ENCODE measurements at regions not wholly inside any gene's neighbourhood (a gene's known extent, or its start where the extent isn't known, plus 50 kb on each side); places are given as distances from the start of the nearest gene placed in this dataset.
"Not testable (repeated sequence)": the region's sequence is repeated elsewhere in the genome, so short reads cannot be mapped to it uniquely, and the experiment has no call there.

GRCh38 chrX:30111431-30111830 is 103.9 kb upstream of the MAGEB2 start:
- H3K9ac ChIP-seq, result no peak overlapping the region
- H3K4me1 ChIP-seq, result peaks cover 0 to 5% (median 0%) of the 10 kb centered on the region in 10 experiments; a peak in 1 of 20 replicates
- H3K27ac ChIP-seq, result no peak overlapping the region
- H4K20me1 ChIP-seq, result no peaks in the 10 kb centered on the region
- 0 out of 22 replicates have a peak, but pooled peaks cover 0 to 3% (median 0%) of the 10 kb centered on the region in 11 experiments for H3K9me3 ChIP-seq (replicated peaks in 1 of 11)
- TF ChIP-seq Cebpa-rat (IDR thresholded peaks at IDR 0.05), result no peak
- no peaks in the 10 kb centered on the region for H3K36me3 ChIP-seq
- H3K4me2 ChIP-seq, result no peak overlapping the region
- no peak overlapping the region for H3K4me3 ChIP-seq
- H3K27me3 ChIP-seq, result no peaks in the 10 kb centered on the region

- Histone ChIP-seq H3K27ac (no peak overlapping the region), H3K36me3 (no peaks in the 10 kb centered on the region), H3K4me2 (no peak overlapping the region), H4K20me1 (no peaks in the 10 kb centered on the region), H3K4me3 (no peak overlapping the region), H3K9me3 (replicated peaks in 1 of 11) (no peaks in the 10 kb centered on the region), H3K9ac (no peak overlapping the region), H3K27me3 (no peaks in the 10 kb centered on the region), H3K4me1 (no peaks in the 10 kb centered on the region)
- TF ChIP-seq Cebpa-rat (IDR thresholded peaks at IDR 0.05), result no peak
Measured at GRCh38 chrX:30141966-30142365, 73.4 kb upstream of the MAGEB2 start.

DNA sequence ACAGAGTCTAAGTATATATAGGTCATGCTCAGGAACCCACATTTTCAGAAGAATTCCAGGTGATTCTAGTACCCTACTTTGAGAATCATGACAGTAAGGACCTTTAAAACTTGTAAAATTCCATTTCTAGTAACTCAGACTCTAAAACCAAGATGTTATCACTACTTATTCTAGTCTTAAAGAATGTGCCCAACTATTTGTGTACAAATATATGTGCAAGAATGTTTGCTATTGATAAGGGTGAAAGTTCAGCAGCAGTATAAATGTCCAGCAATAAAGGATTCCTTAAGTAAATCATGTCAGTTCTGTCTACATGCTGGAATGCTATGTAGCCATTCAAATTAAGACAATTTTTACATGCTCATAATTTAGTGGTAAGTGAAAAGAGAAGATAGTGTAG is 71.1 kb upstream of the MAGEB2 start:
- H3K27me3 ChIP-seq, result no peaks in the 10 kb centered on the region
- no peak overlapping the region for H3K27ac ChIP-seq
- no peak overlapping the region for H3K9ac ChIP-seq
- no peaks in the 10 kb centered on the region for H3K36me3 ChIP-seq
- H3K4me2 ChIP-seq, result no peak overlapping the region
- no peaks in the 10 kb centered on the region for H3K9me3 ChIP-seq (replicated peaks in 1 of 11)
- H3K4me1 ChIP-seq, result no peaks in the 10 kb centered on the region
- H3K4me3 ChIP-seq, result no peak overlapping the region
- no peaks in the 10 kb centered on the region for H4K20me1 ChIP-seq
- TF ChIP-seq Cebpa-rat (IDR thresholded peaks at IDR 0.05), result no peak

- H3K4me2 ChIP-seq, result no peak overlapping the region
- H3K27me3 ChIP-seq, result no peaks in the 10 kb centered on the region
- H3K4me1 ChIP-seq, result no peaks in the 10 kb centered on the region
- H3K27ac ChIP-seq, result no peak overlapping the region
- no peaks in the 10 kb centered on the region for H3K36me3 ChIP-seq
- H3K9me3 ChIP-seq (replicated peaks in 1 of 11), result no peaks in the 10 kb centered on the region
- TF ChIP-seq Cebpa-rat (IDR thresholded peaks at IDR 0.05), result no peak
- no peak overlapping the region for H3K9ac ChIP-seq
- no peak overlapping the region for H3K4me3 ChIP-seq
- H4K20me1 ChIP-seq, result no peaks in the 10 kb centered on the region
Measured at GRCh38 chrX:30144971-30145731, 70.2 kb upstream of the MAGEB2 start.

- Histone ChIP-seq H3K9me3 (replicated peaks in 1 of 11) (no peaks in the 10 kb centered on the region), H3K36me3 (no peaks in the 10 kb centered on the region), H3K4me1 (no peaks in the 10 kb centered on the region), H3K27ac (no peak overlapping the region), H4K20me1 (no peaks in the 10 kb centered on the region), H3K4me2 (no peak overlapping the region), H3K4me3 (no peak overlapping the region), H3K9ac (no peak overlapping the region), H3K27me3 (no peaks in the 10 kb centered on the region)
- no peak for TF ChIP-seq Cebpa-rat (IDR thresholded peaks at IDR 0.05)
Measured at GRCh38 chrX:30147996-30148643, 67.2 kb upstream of the MAGEB2 start.

DNA sequence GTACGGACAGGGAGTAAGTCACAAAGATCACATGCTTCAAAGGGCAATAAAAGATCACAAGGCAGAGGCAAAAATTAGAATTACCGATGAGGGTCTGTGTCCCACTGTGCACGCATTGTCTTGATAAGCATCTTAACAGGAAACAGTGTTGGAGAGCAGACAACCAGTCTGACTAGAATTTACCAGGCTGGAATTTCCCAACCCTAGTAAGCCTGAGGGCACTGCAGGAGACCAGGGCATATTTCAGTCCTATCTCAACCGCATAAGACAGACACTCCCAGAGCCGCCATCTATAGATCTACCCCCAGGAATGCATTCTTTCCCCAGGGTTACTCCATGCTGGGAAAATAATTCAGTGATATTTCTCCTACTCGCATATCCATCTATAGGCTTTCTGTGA is 66.2 kb upstream of the MAGEB2 start:
- H3K9me3 ChIP-seq (replicated peaks in 1 of 11); H4K20me1 ChIP-seq; H3K36me3 ChIP-seq; H3K4me1 ChIP-seq; H3K27ac ChIP-seq; H3K4me3 ChIP-seq; H3K4me2 ChIP-seq; H3K27me3 ChIP-seq; H3K9ac ChIP-seq: not testable (repeated sequence)

- no peak overlapping the region for H3K4me3 ChIP-seq
- H3K36me3 ChIP-seq, result no peaks in the 10 kb centered on the region
- H3K4me2 ChIP-seq, result no peak overlapping the region
- no peak for TF ChIP-seq Cebpa-rat (IDR thresholded peaks at IDR 0.05)
- H3K27ac ChIP-seq, result no peak overlapping the region
- no peaks in the 10 kb centered on the region for H4K20me1 ChIP-seq
- H3K9ac ChIP-seq, result no peak overlapping the region
- H3K27me3 ChIP-seq, result no peaks in the 10 kb centered on the region
- no peaks in the 10 kb centered on the region for H3K4me1 ChIP-seq
- H3K9me3 ChIP-seq (replicated peaks in 1 of 11), result no peaks in the 10 kb centered on the region
Measured at GRCh38 chrX:30150196-30150895, 65.0 kb upstream of the MAGEB2 start.

DNA sequence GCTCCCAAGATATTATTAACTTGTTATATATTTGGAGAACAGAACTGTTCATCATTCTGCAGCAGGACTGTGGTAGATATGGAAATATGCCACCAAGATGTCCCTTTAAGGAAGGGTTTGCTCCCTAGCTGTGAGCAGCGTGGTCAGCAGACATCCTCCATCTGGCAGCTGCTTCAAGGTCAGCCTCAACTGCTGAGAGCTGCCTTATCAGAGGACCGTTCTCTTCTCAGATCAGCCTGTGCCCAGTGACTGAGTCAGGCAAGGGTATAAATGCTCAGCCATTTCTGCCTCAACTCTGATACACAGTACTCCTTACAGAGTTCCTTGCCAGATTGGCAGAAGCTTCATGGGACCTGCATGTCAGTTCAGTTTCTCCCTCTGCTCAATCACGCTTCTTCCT is 63.4 kb upstream of the MAGEB2 start:
- H3K27me3 ChIP-seq, result no peaks in the 10 kb centered on the region
- no peak for TF ChIP-seq Cebpa-rat (IDR thresholded peaks at IDR 0.05)
- H3K4me1 ChIP-seq, result no peaks in the 10 kb centered on the region
- H3K9me3 ChIP-seq (replicated peaks in 1 of 11), result no peaks in the 10 kb centered on the region
- H3K27ac ChIP-seq, result no peak overlapping the region
- H3K36me3 ChIP-seq, result no peaks in the 10 kb centered on the region
- H4K20me1 ChIP-seq, result no peaks in the 10 kb centered on the region
- H3K4me2 ChIP-seq, result no peak overlapping the region
- H3K9ac ChIP-seq, result no peak overlapping the region
- H3K4me3 ChIP-seq, result no peak overlapping the region

- no peak overlapping the region for H3K9ac ChIP-seq
- TF ChIP-seq Cebpa-rat (IDR thresholded peaks at IDR 0.05), result no peak
- H3K27ac ChIP-seq, result no peak overlapping the region
- H4K20me1 ChIP-seq, result no peaks in the 10 kb centered on the region
- no peak overlapping the region for H3K4me3 ChIP-seq
- H3K4me1 ChIP-seq, result no peaks in the 10 kb centered on the region
- peaks cover 0 to 1% (median 0%) of the 10 kb centered on the region in 11 experiments; a peak in 4 of 22 replicates for H3K9me3 ChIP-seq (replicated peaks in 1 of 11)
- no peaks in the 10 kb centered on the region for H3K27me3 ChIP-seq
- H3K4me2 ChIP-seq, result no peak overlapping the region
- no peaks in the 10 kb centered on the region for H3K36me3 ChIP-seq
Measured at GRCh38 chrX:30153175-30153880, 62.0 kb upstream of the MAGEB2 start.

All from BLaER1 treated with 17β-estradiol and CSF1 and Interleukin-3, amounts not matched to agents 10 nM and 100 nM (cell line).